ENCODE measurements at regions not wholly inside any gene's neighbourhood (a gene's known extent, or its start where the extent isn't known, plus 50 kb on each side); places are given as distances from the start of the nearest gene placed in this dataset.

DNA sequence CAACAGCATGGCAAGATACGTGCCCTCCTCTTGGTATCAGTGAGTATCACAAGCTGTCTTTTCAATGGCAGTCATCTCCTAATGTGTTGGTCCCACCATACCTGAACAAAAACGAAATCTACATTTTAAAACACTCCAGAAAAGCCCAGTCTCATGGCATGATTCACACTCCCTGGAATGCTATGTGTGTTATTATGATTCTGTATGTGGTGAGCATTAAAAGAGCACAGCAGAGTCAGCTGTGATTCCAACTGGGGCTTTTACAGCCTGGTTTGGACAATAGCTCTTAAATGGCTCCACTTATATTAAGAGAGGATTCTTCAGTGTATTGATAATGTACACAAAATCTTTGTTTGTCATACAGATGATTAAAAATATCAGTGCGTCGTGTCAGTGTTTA is 274.1 kb upstream of the GK2 start:
- no peaks in the 10 kb centered on the region for H3K79me2 ChIP-seq (ENCODE audit: control insufficient read depth, insufficient read depth, low read length)
- TF ChIP-seq JUNB (IDR thresholded peaks at IDR 0.05): no peak
- in situ Hi-C loops (cut with MboI): no loop called here
- CTCF ChIA-PET: no interaction called here
- intact Hi-C loops (cut with micrococcal nuclease; ENCODE audit: unreplicated experiment): no loop called here
- H3K9me3 ChIP-seq (replicated peaks; ENCODE audit: control insufficient read depth, insufficient read depth, low read length): no peaks in the 10 kb centered on the region
- H3K4me3 ChIP-seq: no peak overlapping the region
- no peak overlapping the region for H3K27ac ChIP-seq (ENCODE audit: control insufficient read depth, insufficient read depth)
- DNase-seq (ENCODE audit: low read depth, low spot score) (no peak), FAIRE-seq (no peak), ATAC-seq (no peak)
- H3K4me2 ChIP-seq (ENCODE audit: control insufficient read depth, insufficient read depth): no peak overlapping the region
- POLR2A ChIA-PET: no interaction called here
- H3K9ac ChIP-seq (ENCODE audit: control insufficient read depth, insufficient read depth, low read length): no peak overlapping the region
- BruUV-seq (replicated peaks): no TSS peak
- no peaks in the 10 kb centered on the region for H3K27me3 ChIP-seq (replicated peaks in 1 of 2; ENCODE audit: control insufficient read depth in 2 of 2, insufficient read depth in 2 of 2, low read length in 1 of 2)
- RAD21 ChIA-PET (ENCODE audit: unreplicated experiment): no interaction called here
- SMC1A ChIA-PET (ENCODE audit: uncharacterized antibody, unreplicated experiment): no interaction called here
- no peaks in the 10 kb centered on the region for H3K4me1 ChIP-seq (ENCODE audit: control insufficient read depth, insufficient read depth, low read length)
- 22% methylated on average over 4 of the region's 4 CpGs for WGBS (ENCODE audit: insufficient coverage, insufficient replicate concordance, low lambda C conversion rate, missing lambda C conversion rate)
- no peaks in the 10 kb centered on the region for H4K20me1 ChIP-seq (ENCODE audit: control insufficient read depth, insufficient read depth)
- H3K36me3 ChIP-seq (ENCODE audit: control insufficient read depth in 2 of 2, insufficient read depth in 2 of 2, low read length in 1 of 2): no peaks in the 10 kb centered on the region
- no peak overlapping the region for H2AFZ ChIP-seq (ENCODE audit: control insufficient read depth, low read depth, low read length)

DNA sequence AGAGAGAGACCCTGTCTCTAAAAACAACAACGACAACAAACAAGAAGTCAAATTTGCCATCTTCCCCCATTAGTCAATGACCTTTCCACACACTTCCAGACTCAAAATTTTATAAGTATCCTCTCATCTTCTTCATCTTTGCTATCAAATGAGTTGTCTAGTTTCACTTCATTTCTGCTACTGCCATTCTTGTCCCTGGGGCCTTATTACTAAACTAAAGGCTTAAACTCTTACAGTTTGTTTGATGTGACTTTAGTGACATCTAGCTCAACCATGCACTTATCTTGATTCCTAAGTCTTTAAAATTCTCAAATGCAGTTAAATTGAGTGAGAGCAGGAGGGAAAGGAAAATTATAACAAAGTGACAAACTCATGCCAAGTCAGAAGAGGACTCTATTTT is 271.8 kb upstream of the GK2 start:
- ChIA-PET SMC1A (ENCODE audit: uncharacterized antibody, unreplicated experiment) (no interaction called here), POLR2A (no interaction called here), CTCF (no interaction called here), RAD21 (ENCODE audit: unreplicated experiment) (no interaction called here)
- H3K27ac ChIP-seq (ENCODE audit: control insufficient read depth, insufficient read depth): no peak overlapping the region
- H3K4me2 ChIP-seq (ENCODE audit: control insufficient read depth, insufficient read depth): no peak overlapping the region
- TF ChIP-seq ASH2L (IDR thresholded peaks at IDR 0.05; ENCODE audit: borderline replicate concordance, low read depth): no peak
- no peak for TF ChIP-seq MTA2 (IDR thresholded peaks at IDR 0.05; ENCODE audit: low read depth)
- no peak for TF ChIP-seq HDAC2 (IDR thresholded peaks at IDR 0.05)
- TF ChIP-seq ZBED1 (IDR thresholded peaks at IDR 0.05; ENCODE audit: borderline replicate concordance): no peak
- TF ChIP-seq, protein P1, sequence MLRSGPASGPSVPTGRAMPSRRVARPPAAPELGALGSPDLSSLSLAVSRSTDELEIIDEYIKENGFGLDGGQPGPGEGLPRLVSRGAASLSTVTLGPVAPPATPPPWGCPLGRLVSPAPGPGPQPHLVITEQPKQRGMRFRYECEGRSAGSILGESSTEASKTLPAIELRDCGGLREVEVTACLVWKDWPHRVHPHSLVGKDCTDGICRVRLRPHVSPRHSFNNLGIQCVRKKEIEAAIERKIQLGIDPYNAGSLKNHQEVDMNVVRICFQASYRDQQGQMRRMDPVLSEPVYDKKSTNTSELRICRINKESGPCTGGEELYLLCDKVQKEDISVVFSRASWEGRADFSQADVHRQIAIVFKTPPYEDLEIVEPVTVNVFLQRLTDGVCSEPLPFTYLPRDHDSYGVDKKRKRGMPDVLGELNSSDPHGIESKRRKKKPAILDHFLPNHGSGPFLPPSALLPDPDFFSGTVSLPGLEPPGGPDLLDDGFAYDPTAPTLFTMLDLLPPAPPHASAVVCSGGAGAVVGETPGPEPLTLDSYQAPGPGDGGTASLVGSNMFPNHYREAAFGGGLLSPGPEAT (IDR thresholded peaks at IDR 0.05; ENCODE audit: low read depth): no peak
- TF ChIP-seq, protein P2, sequence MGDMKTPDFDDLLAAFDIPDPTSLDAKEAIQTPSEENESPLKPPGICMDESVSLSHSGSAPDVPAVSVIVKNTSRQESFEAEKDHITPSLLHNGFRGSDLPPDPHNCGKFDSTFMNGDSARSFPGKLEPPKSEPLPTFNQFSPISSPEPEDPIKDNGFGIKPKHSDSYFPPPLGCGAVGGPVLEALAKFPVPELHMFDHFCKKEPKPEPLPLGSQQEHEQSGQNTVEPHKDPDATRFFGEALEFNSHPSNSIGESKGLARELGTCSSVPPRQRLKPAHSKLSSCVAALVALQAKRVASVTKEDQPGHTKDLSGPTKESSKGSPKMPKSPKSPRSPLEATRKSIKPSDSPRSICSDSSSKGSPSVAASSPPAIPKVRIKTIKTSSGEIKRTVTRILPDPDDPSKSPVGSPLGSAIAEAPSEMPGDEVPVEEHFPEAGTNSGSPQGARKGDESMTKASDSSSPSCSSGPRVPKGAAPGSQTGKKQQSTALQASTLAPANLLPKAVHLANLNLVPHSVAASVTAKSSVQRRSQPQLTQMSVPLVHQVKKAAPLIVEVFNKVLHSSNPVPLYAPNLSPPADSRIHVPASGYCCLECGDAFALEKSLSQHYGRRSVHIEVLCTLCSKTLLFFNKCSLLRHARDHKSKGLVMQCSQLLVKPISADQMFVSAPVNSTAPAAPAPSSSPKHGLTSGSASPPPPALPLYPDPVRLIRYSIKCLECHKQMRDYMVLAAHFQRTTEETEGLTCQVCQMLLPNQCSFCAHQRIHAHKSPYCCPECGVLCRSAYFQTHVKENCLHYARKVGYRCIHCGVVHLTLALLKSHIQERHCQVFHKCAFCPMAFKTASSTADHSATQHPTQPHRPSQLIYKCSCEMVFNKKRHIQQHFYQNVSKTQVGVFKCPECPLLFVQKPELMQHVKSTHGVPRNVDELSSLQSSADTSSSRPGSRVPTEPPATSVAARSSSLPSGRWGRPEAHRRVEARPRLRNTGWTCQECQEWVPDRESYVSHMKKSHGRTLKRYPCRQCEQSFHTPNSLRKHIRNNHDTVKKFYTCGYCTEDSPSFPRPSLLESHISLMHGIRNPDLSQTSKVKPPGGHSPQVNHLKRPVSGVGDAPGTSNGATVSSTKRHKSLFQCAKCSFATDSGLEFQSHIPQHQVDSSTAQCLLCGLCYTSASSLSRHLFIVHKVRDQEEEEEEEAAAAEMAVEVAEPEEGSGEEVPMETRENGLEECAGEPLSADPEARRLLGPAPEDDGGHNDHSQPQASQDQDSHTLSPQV (IDR thresholded peaks at IDR 0.05): no peak
- TF ChIP-seq CREM (IDR thresholded peaks at IDR 0.05; ENCODE audit: low read depth): no peak
- TF ChIP-seq, protein P3, sequence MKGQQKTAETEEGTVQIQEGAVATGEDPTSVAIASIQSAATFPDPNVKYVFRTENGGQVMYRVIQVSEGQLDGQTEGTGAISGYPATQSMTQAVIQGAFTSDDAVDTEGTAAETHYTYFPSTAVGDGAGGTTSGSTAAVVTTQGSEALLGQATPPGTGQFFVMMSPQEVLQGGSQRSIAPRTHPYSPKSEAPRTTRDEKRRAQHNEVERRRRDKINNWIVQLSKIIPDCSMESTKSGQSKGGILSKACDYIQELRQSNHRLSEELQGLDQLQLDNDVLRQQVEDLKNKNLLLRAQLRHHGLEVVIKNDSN (IDR thresholded peaks at IDR 0.05; ENCODE audit: borderline replicate concordance, extremely low read length, insufficient read depth, low read depth, low read length): no peak
- no peak for TF ChIP-seq HDAC6 (IDR thresholded peaks at IDR 0.05; ENCODE audit: unreplicated experiment)
- no peak for TF ChIP-seq STAT1 (conservative IDR thresholded peaks at IDR 0.05)
- H2AFZ ChIP-seq (ENCODE audit: control insufficient read depth, low read depth, low read length): no peak overlapping the region
- no peaks in the 10 kb centered on the region for H4K20me1 ChIP-seq (ENCODE audit: control insufficient read depth, insufficient read depth)
- WGBS (ENCODE audit: insufficient coverage, insufficient replicate concordance, low lambda C conversion rate, missing lambda C conversion rate): 27% methylated on average over 1 of the region's 1 CpG
- no peaks in the 10 kb centered on the region for H3K9me3 ChIP-seq (replicated peaks; ENCODE audit: control insufficient read depth, insufficient read depth, low read length)
- H3K4me3 ChIP-seq: no peak overlapping the region
- no peak for DNase-seq (ENCODE audit: low read depth, low spot score)
- H3K36me3 ChIP-seq (ENCODE audit: control insufficient read depth in 2 of 2, insufficient read depth in 2 of 2, low read length in 1 of 2): no peaks in the 10 kb centered on the region
- FAIRE-seq: no peak
- no peaks in the 10 kb centered on the region for H3K4me1 ChIP-seq (ENCODE audit: control insufficient read depth, insufficient read depth, low read length)
- no peaks in the 10 kb centered on the region for H3K79me2 ChIP-seq (ENCODE audit: control insufficient read depth, insufficient read depth, low read length)
- intact Hi-C loops (cut with micrococcal nuclease; ENCODE audit: unreplicated experiment): no loop called here
- no TSS peak for BruUV-seq (replicated peaks)
- no peak for ATAC-seq
- in situ Hi-C loops (cut with MboI): no loop called here
- no peak overlapping the region for H3K9ac ChIP-seq (ENCODE audit: control insufficient read depth, insufficient read depth, low read length)
- no peaks in the 10 kb centered on the region for H3K27me3 ChIP-seq (replicated peaks in 1 of 2; ENCODE audit: control insufficient read depth in 2 of 2, insufficient read depth in 2 of 2, low read length in 1 of 2)
